ENCODE measurements at regions not wholly inside any gene's neighbourhood (a gene's known extent, or its start where the extent isn't known, plus 50 kb on each side); places are given as distances from the start of the nearest gene placed in this dataset.

DNA sequence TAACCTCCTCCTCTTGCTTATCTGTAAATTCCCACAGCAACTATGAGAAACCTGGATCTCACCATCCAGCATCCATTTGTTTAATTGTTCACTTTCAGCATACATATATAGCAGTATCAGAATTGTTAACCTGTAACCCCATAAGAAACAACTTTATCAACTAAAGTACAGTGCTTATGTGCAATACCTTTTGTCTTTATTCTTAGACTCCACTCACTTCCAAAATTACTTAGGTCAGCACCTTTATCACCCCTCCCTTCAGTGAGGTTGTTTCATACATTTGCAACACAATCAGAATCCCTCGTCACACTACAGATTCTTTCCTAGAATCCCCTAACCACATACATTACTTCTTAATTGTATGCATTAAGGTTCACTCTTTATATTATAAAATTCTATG is 225.9 kb upstream of the NCKAP5 start:
- TF ChIP-seq, protein P1, sequence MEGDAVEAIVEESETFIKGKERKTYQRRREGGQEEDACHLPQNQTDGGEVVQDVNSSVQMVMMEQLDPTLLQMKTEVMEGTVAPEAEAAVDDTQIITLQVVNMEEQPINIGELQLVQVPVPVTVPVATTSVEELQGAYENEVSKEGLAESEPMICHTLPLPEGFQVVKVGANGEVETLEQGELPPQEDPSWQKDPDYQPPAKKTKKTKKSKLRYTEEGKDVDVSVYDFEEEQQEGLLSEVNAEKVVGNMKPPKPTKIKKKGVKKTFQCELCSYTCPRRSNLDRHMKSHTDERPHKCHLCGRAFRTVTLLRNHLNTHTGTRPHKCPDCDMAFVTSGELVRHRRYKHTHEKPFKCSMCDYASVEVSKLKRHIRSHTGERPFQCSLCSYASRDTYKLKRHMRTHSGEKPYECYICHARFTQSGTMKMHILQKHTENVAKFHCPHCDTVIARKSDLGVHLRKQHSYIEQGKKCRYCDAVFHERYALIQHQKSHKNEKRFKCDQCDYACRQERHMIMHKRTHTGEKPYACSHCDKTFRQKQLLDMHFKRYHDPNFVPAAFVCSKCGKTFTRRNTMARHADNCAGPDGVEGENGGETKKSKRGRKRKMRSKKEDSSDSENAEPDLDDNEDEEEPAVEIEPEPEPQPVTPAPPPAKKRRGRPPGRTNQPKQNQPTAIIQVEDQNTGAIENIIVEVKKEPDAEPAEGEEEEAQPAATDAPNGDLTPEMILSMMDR (conservative IDR thresholded peaks at IDR 0.05) = no peak
- Histone ChIP-seq H3K27ac (ENCODE audit: low read depth, low read length) (no peak overlapping the region), H3K9me3 (ENCODE audit: control insufficient read depth, low read length) (peaks cover 46% of the 10 kb centered on the region), H3K4me3 (ENCODE audit: low read length) (no peak overlapping the region), H3K4me1 (ENCODE audit: control insufficient read depth, insufficient read depth, low read length) (peaks cover 5% of the 10 kb centered on the region), H3K36me3 (ENCODE audit: control insufficient read depth, insufficient read depth, low read length) (no peaks in the 10 kb centered on the region), H3K9ac (ENCODE audit: extremely low read depth, low read length, poor library complexity, severe bottlenecking) (no peak overlapping the region), H3K27me3 (ENCODE audit: control insufficient read depth, insufficient read depth, low read length, poor library complexity, severe bottlenecking) (no peaks in the 10 kb centered on the region)
- no peaks in the 10 kb centered on the region for H3K27me3 Mint-ChIP-seq (ENCODE audit: insufficient read depth)
- 95% methylated on average over 1 of the region's 1 CpG; no CpG with 5 or more reads in 1 of the 2 experiments for WGBS, 2 experiments (ENCODE audit: insufficient coverage in 1 of 2, insufficient read length in 1 of 2)
- no peak for DNase-seq
- no peak overlapping the region for H3K27ac Mint-ChIP-seq
- H3K9me3 Mint-ChIP-seq = peaks cover 31% of the 10 kb centered on the region
- peaks cover 17% of the 10 kb centered on the region for H3K4me1 Mint-ChIP-seq
- no peaks in the 10 kb centered on the region for H3K36me3 Mint-ChIP-seq (ENCODE audit: low read depth)
- no peak overlapping the region for H3K4me3 Mint-ChIP-seq

- WGBS, 2 experiments (ENCODE audit: insufficient coverage in 1 of 2, insufficient read length in 1 of 2) = 83 to 94% methylated on average over 2 to 3 of the region's 3 CpGs
- no peaks in the 10 kb centered on the region for H3K4me1 ChIP-seq (ENCODE audit: control insufficient read depth, insufficient read depth, low read length)
- peaks cover 5% of the 10 kb centered on the region for H3K27me3 Mint-ChIP-seq (ENCODE audit: insufficient read depth)
- H3K36me3 ChIP-seq (ENCODE audit: control insufficient read depth, insufficient read depth, low read length) = no peaks in the 10 kb centered on the region
- H3K4me1 Mint-ChIP-seq = no peaks in the 10 kb centered on the region
- TF ChIP-seq, protein P1 (conservative IDR thresholded peaks at IDR 0.05) = no peak
- H3K4me3 ChIP-seq (ENCODE audit: low read length) = no peak overlapping the region
- no peak for DNase-seq
- no peak overlapping the region for H3K27ac ChIP-seq (ENCODE audit: low read depth, low read length)
- H3K27me3 ChIP-seq (ENCODE audit: control insufficient read depth, insufficient read depth, low read length, poor library complexity, severe bottlenecking) = no peaks in the 10 kb centered on the region
- no peak overlapping the region for H3K4me3 Mint-ChIP-seq
- H3K9me3 ChIP-seq (ENCODE audit: control insufficient read depth, low read length) = peaks cover 5% of the 10 kb centered on the region
- no peaks in the 10 kb centered on the region for H3K36me3 Mint-ChIP-seq (ENCODE audit: low read depth)
- H3K27ac Mint-ChIP-seq = no peak overlapping the region
- no peak overlapping the region for H3K9ac ChIP-seq (ENCODE audit: extremely low read depth, low read length, poor library complexity, severe bottlenecking)
- no peaks in the 10 kb centered on the region for H3K9me3 Mint-ChIP-seq
Measured at GRCh38 chr2:133801946-133802345, 233.7 kb upstream of the NCKAP5 start.

DNA sequence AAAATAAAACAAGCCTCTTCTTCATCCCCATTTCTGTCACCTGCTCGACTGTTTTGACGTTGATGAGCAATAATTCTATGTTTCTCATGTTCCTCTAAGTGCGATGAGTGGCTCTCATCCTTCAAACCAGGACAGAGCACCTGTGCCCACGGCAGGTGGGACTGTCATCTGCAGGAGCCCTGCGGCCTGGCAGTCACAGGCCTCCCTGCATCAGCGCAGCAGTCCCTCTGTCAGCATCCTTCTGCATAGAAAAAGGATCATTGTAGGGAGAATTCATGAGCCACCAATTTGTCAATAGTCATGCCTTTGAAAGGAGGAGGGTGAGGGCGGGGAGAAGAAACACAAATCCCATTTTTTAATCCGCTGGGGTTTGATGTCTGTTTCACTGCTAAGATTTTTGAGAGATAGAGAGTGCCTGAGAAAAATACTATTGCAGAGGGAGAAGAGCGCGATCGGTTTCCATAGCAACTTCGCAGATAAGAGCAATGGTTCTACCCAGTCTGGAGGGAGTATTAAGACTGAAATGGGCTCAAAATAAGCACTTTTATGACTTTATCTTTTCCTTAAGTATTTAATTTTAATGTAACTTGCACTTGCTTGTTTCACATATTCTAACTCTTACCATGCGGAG is 234.3 kb upstream of the NCKAP5 start:
- Histone ChIP-seq H3K27me3 (ENCODE audit: control insufficient read depth, insufficient read depth, low read length, poor library complexity, severe bottlenecking) (no peaks in the 10 kb centered on the region), H3K27ac (ENCODE audit: low read depth, low read length) (no peak overlapping the region), H3K4me1 (ENCODE audit: control insufficient read depth, insufficient read depth, low read length) (no peaks in the 10 kb centered on the region), H3K9ac (ENCODE audit: extremely low read depth, low read length, poor library complexity, severe bottlenecking) (no peak overlapping the region), H3K4me3 (ENCODE audit: low read length) (no peak overlapping the region), H3K36me3 (ENCODE audit: control insufficient read depth, insufficient read depth, low read length) (no peaks in the 10 kb centered on the region), H3K9me3 (ENCODE audit: control insufficient read depth, low read length) (no peaks in the 10 kb centered on the region)
- Mint-ChIP-seq H3K4me1 (no peaks in the 10 kb centered on the region), H3K4me3 (no peak overlapping the region), H3K27ac (no peak overlapping the region), H3K36me3 (ENCODE audit: low read depth) (no peaks in the 10 kb centered on the region), H3K9me3 (no peaks in the 10 kb centered on the region), H3K27me3 (ENCODE audit: insufficient read depth) (peaks cover 5% of the 10 kb centered on the region)
- WGBS, 2 experiments (ENCODE audit: insufficient coverage in 1 of 2, insufficient read length in 1 of 2) = 92 to 95% methylated on average over 10 to 13 of the region's 13 CpGs
- TF ChIP-seq, protein P1 (conservative IDR thresholded peaks at IDR 0.05) = no peak
- no peak for DNase-seq
